GM21515 (cell line): ENCODE measurements at regions not wholly inside any gene's neighbourhood (a gene's known extent, or its start where the extent isn't known, plus 50 kb on each side); places are given as distances from the start of the nearest gene placed in this dataset.
"Not testable (repeated sequence)": the region's sequence is repeated elsewhere in the genome, so short reads cannot be mapped to it uniquely, and the experiment has no call there.

Experiments used
- ATAC-seq: cut with Tn5 transposase; IDR thresholded peaks from one replicate; pipeline ENCODE4 v1.9.1; 2021; ENCODE audit not compliant: unreplicated experiment

DNA sequence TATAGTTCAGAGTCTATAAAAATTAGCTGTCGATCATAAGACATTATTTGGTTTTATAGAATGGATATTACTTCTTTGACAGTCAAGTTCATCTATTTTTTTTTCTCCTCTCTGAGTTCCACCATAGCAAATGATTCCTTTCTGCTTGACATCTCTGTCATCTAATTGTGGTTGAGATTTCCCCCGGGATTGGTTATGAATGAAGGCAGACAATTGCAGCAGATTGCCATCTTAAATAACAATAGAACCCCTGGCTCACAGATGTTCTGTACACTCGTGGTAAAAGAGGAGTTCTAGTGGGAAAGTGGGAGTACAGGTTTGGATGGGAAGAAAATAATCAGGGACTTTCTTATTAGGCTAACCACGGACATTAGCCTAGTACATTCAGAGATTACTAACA lies 292.1 kb upstream of the NRXN1 start:
- no peak for ATAC-seq

DNA sequence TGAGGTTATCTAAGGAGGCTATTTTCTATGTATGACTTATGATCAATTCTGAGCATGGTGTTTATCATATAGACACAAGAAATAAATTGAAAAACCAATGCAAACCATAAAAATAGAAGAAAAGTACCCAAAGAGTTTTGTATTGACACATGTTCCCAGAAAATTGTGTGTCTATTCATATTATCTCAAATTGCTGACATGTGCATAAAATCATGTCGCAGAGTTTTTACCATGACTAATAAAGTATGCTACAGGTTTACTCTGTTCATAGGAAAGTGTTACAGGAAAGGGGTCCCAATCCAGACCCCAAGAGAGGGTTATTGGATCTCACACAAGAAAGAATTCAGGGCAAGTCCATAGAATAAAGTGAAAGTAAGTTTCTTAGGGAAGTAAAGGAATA lies 290.7 kb upstream of the NRXN1 start:
- ATAC-seq, result no peak

DNA sequence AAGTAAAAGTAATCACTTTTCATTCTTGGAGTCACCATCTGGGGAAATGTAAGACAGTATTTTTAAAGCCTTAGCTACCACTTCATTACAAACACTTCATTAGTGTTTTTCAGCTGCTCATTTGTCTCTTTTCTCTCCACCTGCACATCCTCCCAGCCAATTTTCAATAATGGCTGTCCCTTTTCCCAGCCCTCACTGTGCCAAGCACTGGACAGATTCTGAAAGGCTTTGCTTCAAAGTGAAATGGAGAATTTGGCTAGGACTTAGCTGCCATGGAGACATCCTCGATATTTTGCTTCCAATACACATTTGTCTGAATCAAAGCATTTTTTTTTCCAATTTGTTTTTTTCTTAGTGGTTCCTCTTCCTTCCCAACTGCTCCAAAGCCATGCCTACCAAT lies 272.4 kb upstream of the NRXN1 start:
- ATAC-seq, result no peak

DNA sequence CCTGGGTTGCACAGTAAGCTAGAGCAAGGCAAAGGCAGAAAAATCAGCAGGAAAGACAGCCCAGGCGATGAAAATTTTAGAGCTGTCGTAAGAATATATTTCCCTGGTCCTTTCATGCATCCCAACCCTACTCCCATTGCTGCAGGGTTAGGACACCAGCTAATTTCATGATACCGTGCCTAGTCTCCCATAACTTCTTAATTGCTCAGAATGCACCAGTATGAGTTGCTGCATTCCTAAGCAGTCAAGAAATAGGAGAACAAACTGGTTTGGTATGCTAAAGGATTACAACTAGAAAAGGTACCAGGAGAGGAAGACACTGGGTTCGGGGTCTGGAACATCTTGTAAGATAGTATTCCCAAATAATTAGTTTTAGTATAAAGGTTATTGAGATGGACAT lies 269.4 kb upstream of the NRXN1 start:
- no peak for ATAC-seq

DNA sequence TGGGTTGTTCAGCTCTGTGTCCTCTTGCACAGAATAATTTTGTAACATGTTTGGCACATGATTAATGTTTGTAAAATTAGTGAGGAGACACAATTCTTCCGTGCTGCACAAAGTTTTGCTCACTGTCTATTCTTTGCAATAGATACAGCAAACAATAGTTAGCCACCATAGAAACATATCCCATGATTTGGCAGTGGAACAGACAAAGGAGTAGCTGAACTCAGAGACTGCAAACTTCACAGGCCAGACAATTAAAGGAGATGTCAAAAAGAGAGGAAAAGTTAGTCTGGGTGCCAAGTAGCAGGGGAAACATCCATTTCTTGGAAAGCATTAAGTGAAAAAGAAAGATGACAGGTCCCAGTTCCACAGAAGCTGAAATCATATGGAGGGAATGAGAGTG lies 267.4 kb upstream of the NRXN1 start:
- ATAC-seq, result no peak

DNA sequence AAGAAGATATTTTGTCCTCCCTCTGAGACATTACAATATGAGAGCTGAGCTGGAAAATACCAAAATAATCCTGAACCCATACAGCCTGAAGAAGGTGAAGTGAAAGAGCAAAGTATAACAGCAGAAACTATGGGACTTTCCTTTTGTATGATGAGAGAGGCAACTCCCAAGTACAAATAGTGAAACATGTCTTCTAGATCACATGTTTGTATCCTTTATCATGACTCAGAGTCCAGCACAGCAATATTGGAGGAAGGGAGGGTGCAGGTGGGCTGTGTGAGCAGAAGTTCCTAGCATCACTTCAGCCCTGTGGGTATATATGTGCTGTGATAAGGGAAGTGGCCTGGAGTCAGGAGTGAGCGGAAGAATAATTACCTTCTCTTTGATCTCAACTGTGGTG lies 265.6 kb upstream of the NRXN1 start:
- ATAC-seq, result no peak

DNA sequence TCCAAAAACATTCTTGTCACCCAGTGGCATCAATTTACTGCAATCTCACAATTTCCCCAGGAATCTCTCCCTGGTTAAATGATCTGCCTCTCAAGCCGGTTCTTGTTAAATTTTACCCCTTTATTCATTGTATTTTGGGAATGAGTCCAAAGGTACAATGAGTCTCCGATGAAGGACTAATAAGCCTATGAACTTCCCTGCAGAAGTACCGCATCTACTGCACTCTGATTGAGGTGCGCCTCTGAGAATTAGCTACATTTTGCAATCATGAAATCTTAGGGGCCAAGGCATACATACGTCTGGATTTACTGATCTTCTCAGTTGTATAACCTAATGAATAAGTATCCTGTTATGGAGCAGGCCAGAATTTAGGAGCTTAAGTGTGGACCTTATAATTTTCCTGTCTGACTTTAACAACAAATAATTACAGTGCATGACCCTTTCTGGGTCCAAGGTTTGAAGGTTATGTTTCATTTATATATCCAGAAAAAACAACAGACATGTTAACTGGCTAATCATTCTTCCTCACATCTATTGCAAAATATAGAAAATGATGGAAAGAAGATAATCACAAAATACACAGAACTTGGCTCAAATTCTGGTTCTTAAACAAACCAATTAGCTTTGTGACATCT lies 261.8 kb upstream of the NRXN1 start:
- no peak for ATAC-seq

DNA sequence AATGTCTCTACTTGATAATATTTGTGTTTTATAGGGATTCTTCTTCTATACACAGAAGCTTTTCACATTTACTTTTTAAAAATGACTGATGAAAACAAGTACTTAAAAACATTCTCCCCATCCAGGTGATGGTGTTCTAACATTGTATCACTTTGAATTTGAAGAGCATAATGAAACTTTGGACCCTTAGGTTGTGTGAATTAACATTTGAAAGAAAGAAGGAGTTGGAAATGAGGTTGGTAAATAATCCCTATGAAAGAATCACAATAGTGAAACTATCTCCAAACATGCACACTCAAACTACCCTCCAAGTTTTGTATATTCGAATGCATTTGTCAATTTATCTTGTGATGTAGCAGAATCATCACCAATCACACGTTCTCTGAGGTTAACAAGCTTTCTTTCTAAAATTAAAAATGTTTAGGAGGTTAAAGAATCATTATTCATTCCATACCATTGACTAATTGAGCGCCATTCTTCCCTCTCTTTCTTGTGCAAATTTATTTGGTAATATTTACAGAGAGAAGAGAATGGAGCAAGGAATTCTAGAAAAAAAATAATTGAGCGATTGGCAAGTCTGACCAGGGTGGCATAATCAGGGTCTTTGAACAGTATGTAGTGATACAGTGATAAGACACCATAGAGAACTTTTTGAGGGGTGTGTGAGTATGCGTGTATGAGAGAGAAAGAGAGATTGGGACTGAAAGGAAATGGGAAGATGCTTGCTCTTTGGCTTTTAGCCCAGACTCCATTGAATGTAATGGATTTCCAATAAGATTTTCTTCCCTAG lies 260.0 kb upstream of the NRXN1 start:
- ATAC-seq, result no peak

DNA sequence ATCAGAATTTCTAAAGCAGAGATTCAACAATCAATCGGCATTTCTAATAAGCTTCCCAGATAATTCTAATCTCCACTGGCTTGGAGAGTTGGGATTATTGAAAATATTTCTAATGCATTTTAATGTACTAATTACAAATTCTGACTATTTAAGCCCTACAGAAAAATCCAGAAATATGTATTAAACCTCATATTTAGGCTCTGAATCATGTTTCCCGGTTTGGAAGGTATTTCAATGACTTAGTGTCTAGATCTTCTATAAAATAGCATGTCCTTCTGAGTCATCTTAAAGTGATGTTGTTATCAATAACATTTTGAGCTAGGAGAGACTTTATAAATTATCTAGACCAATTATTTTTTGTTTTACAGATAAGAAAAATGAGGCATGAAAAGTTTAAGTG lies 258.8 kb upstream of the NRXN1 start:
- ATAC-seq, result no peak

DNA sequence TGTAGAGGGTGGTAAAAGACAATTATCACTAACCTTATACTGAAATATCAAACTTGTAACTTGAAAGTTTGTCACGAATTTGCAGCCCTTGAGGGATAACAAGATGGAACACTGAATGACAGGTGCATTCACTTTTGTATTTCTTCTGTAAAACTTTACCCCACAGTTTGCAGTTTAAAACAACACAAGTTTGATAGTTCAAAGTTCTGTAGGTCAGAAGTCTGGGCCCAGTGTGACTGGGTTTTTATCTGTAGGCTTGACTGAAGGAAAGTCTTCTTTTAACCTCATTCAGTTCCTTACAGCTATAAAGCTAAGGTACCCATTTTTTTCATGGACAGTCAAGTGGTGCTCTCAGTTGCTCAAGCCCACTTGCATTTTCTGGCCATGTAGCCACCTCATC lies 257.1 kb upstream of the NRXN1 start:
- ATAC-seq, result no peak

DNA sequence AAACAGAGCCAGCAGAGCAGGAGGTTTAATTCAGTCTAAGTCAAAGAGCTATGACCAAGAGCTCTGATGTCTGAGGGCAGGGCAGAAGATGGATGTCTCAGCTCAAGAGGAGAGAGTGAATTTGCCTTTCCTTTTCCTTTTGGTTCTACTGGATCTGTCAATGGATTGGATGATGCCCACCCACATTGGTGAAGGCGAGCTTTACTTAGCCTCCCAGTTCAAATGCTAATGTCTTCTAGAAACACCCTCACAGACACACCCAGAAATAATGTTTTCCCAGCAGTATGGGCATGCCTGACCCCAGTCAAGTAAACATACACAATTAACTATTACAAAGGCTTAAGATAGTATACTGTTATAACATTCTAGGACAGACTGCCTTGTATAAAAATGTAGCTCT lies 236.3 kb upstream of the NRXN1 start:
- no peak for ATAC-seq

DNA sequence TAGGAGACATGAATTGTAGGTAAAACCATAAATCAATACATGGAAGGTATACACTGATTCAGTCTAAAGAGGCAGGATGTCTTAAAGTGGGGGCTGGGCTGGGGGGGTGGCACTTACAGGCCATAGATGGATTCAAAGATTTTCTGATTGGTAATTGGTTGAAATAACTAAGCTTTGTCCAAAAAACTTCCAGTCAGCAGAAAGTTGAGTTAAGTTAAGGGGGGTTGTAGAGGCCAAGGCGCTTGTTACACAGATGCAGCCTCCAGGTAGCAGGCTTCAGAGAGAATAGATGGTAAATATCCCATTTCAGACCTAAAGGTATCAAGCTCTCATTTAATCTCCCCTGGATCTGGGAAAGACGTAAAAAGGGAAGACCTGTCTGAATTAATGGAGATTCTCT lies 233.6 kb upstream of the NRXN1 start:
- ATAC-seq, result no peak

DNA sequence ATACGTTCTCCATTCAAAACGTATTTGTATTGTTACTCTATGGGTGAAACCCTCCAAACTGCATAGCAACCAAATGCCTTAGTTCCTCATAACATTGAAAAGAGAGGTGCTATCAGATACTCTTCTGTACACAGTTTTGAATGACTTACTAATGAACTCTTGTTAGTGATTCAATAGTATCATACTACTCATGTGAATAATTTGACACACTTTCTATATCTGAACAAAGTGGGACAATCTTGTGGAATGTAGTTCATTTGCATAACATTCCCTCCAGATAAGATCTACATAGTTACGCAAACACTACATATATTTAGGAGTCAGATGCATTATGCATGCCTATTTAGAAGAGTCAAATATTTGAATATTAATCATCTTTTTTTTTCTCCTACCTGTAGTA lies 232.0 kb upstream of the NRXN1 start:
- no peak for ATAC-seq

DNA sequence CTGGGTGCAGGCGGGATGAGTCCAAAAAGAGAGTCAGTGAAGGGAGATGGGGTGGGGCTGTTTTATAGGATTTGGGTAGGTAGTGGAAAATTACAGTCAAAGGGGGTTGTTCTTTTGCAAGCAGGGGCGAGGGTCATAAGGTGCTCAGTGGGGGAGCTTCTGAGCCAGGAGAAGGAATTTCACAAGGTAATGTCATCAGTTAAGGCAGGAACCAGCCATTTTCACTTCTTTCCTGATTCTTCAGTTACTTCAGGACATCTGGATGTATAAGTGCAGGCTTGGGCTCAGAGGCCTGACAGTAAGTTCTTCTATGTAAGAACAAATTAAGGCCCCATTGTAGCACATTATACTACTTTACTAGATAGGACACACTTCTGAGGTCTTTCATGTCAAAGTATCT lies 231.2 kb upstream of the NRXN1 start:
- ATAC-seq, result not testable (repeated sequence)

DNA sequence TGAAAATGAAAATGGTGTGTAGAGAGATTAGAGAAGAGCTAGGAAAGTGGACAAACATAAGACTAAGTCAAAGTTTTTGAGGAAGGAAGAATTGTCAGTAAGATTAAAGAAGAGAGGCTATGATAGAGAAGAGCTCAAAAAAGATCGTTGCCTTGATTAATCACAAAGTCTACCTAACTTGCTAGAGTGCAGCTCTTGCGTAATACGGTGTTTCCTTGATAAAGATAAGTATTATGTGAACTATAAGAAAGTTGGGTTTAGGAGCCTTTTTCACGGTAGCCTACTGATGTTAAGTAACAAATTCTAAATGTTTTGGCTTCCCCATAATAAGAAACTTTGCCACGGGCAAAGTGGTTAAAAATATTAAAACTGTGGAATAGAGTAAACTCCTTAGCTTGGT lies 226.4 kb upstream of the NRXN1 start:
- no peak for ATAC-seq

DNA sequence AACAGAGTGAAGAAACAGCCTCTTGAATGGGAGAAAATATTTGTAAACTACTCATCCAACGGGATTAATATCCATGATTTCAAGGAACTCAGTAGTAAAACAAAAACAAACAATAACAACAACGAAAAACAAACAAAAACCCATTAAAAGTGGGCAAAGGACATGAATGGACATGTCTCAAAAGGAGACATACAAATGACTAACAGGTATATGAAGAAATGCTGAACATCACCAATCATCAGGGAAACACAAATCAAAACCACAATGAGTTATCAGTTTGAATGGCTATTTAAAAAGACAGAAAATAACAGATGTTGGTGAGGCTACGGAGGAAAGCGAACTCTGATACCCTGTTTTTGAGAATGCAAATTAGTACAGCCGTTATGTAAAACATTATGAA lies 224.8 kb upstream of the NRXN1 start:
- ATAC-seq, result no peak

DNA sequence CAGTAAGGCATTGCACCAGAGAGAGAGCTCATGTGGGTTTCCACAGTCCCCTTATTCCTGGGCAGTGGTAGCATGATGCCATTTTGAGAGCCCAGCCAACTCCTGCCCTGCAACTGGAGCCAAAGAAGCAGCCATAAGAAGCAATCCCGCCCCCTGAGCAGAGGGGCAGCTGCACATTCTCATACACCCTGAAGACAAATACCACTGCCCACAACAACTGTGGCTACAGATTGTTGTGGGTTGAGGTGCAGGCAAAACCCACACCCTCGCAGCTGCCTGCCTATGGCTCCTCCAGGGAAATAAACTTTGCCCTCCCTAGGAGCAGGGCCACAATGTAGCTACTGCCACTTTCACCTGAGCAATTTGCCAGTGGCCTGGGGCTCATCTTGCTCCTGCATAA lies 219.4 kb upstream of the NRXN1 start:
- no peak for ATAC-seq

DNA sequence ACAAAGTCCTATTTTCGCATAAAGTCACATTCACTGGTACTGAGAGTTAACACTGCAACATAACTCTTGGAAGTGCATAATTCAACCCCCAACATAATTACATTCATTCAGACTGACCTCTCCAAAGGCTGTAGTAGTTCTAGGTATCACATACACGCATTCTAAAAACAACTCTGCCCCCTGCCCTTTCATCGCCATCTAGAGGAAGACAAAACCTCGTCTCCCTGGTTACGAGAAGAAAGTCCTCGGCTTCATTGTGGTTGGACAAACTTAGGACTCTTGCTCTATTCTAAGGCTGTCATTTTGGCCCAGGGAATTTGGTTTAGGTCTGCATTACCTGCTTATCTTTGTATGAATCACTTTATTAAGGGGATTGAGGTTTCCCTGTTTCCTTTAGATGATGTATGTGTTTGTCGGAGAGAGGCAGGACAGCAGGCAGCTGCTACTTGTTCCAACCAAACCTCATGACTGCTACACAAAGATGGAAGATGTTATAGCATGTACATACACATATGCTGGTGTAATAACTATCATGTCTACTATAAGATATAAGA lies 215.4 kb upstream of the NRXN1 start:
- ATAC-seq, result no peak

DNA sequence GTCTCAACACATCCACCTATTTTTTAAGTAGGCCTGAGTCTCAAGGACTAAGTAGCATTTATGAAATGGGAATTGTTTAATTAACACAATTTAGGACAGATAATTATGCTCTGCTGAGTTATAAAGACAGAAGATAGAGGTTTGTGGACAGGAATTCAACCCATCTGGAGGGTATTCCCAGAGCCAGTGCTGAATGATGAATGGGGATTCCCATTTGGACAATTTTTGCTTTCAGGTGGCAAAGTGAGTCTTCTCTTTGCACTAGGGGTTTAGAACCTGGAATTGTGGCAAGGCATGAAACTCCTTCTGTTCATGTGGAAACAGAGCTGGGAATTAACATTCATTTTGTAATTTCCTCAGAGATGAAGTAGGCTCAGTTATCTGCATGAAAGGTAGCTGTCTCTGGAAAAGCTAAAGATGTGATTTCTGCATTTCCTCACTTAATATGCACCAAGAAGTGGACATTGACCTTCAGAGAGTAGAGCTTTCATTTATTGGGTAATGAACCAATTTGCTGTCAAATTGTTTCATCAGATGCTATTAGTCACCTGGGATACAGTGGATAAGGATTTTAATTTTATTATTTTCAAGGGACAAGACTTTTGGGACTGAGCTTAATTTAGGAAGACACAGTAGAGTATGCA lies 212.1 kb upstream of the NRXN1 start:
- ATAC-seq, result no peak

DNA sequence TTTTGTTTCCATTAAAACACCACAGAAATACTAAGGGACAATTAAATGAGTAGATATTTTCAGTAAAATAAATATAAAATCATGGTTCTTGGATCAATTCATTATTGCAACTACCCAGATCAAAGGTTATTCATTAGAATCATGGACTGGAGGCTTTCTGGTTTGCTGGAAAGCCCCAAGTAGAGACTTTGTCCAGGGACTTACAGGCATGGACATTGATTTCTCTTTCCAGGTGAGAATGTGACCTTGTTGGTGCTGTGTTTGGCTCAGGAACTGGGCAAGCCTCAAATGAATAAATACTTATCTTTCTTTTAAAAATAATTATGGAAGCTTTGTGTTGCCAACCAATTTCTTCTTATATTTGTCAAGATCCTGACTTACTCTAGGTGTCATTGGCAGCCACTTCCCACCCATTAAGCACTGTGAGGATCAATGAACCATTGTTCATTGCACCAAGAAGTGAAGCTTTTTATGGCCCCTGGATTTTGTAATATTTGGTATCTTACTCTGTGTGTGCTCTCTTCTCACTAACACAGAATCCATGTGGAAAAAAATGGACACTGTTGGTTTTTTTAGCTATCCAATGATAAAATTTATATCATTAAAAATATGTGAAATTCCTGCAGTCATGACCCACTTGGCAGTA lies 205.8 kb upstream of the NRXN1 start:
- no peak for ATAC-seq

DNA sequence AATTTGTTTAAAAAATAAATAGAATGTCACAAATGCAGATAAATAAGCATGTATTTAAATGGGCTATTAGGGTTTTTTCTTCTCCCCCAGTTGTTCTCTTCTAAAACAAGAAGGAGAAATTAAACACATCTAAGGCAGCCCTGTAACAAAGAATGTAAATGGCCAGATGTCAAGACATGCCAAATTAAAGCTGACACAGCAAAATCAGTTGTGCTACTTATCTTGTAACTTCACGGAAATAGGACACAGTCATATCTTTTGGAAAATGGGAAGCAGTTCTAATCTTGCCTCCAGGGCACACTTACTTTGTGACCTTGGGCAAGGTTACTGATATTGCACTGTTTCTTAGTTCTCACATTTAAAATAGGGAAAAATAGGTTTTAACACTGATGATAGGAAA lies 200.1 kb upstream of the NRXN1 start:
- ATAC-seq, result no peak

DNA sequence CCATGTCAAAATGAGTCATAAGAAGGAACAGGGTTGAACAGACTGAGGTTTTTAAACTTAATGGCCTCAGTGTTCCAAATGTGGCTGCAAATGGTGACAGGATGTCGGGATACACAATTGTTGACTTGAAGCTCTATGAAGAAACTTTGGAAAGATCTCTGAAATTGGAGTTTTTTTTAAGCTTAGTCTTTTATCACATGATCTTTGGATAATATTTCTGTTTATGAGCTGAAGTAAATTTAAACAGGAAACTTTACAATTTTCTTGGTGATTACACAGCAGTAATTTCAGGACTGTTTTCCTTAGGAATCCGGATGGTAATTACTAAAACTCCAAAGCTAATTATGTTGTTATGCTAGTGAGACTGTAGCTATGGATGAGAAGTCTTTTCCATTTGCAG lies 199.1 kb upstream of the NRXN1 start:
- no peak for ATAC-seq
